ENCODE measurements at regions not wholly inside any gene's neighbourhood (a gene's known extent, or its start where the extent isn't known, plus 50 kb on each side); places are given as distances from the start of the nearest gene placed in this dataset.
A peak's percentile ranks its signal among the peaks of the same experiment; 100 is the strongest.

DNA sequence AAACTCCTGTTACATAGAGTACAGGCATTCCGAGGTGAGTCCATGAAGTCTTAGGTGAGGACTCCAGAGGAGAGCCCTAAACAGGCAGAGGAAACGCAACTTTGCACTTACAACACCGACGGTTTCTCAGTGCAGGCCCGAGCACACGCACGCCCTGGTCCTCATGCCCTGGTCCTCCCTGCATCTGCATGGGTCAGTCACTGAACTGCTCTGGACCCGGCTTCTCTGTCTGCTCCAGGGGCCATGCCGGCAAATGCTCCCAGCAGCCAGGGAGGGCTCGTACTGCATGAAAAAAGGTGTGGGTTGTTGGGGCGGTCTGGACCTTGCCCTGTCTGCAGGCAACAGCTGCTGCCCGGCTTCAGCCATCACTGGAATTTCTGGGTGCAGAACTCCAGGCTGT, 317.3 kb upstream of the SHH start:
- Histone ChIP-seq H3K27ac (ENCODE audit: extremely low read length, insufficient read depth, low read length) (no peak overlapping the region), H3K27me3 (ENCODE audit: control insufficient read depth in 1 of 2, insufficient read depth in 2 of 2, low read length in 2 of 2) (peaks cover 2 to 55% of the 10 kb centered on the region in 2 experiments), H3K4me3 (replicated peaks in 1 of 3; ENCODE audit: insufficient read depth in 1 of 3, low read depth in 2 of 3, low read length in 3 of 3) (no peak overlapping the region), H2AFZ (ENCODE audit: low read length) (no peak overlapping the region), H3K79me2 (ENCODE audit: insufficient read depth, low read length) (no peaks in the 10 kb centered on the region), H3K4me2 (ENCODE audit: low read depth, low read length) (no peak overlapping the region), H4K20me1 (ENCODE audit: insufficient read depth, low read length) (no peaks in the 10 kb centered on the region), H3K4me1 (ENCODE audit: insufficient read depth, low read length) (0 out of 2 replicates have a peak, but pooled peaks cover 4% of the 10 kb centered on the region), H3K36me3 (replicated peaks in 1 of 2; ENCODE audit: control insufficient read depth in 1 of 2, insufficient read depth in 2 of 2, low read length in 2 of 2) (no peaks in the 10 kb centered on the region), H3K9ac (ENCODE audit: insufficient read depth, low read depth, low read length) (no peak overlapping the region), H3K9me3 (ENCODE audit: low read length) (no peaks in the 10 kb centered on the region)
- DNase-seq (ENCODE audit: low spot score): no peak
- in situ Hi-C loops (cut with HindIII; ENCODE audit: extremely low pct_ligation_motif_present, low pct_unique_long_range_greater_than_20kb): no loop called here
- WGBS (ENCODE audit: low lambda C conversion rate): 4% methylated on average over 5 of the region's 12 CpGs
- CTCF ChIA-PET (ENCODE audit: low intra/inter-chr PET ratio, low total read pairs): no interaction called here
- FAIRE-seq: no peak
- intact Hi-C loops (cut with micrococcal nuclease; ENCODE audit: unreplicated experiment): no loop called here
- peak; percentile 87 for ATAC-seq
- BruUV-seq (replicated peaks): no TSS peak
- no peak for TF ChIP-seq SALL2 (CRISPR knock-in tag; IDR thresholded peaks at IDR 0.05)
- TF ChIP-seq, protein P1, sequence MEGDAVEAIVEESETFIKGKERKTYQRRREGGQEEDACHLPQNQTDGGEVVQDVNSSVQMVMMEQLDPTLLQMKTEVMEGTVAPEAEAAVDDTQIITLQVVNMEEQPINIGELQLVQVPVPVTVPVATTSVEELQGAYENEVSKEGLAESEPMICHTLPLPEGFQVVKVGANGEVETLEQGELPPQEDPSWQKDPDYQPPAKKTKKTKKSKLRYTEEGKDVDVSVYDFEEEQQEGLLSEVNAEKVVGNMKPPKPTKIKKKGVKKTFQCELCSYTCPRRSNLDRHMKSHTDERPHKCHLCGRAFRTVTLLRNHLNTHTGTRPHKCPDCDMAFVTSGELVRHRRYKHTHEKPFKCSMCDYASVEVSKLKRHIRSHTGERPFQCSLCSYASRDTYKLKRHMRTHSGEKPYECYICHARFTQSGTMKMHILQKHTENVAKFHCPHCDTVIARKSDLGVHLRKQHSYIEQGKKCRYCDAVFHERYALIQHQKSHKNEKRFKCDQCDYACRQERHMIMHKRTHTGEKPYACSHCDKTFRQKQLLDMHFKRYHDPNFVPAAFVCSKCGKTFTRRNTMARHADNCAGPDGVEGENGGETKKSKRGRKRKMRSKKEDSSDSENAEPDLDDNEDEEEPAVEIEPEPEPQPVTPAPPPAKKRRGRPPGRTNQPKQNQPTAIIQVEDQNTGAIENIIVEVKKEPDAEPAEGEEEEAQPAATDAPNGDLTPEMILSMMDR (CRISPR knock-in tag; IDR thresholded peaks at IDR 0.05): peak; percentile 34; the same call in 1 of the 2 replicates
- POLR2A ChIA-PET: no interaction called here

DNA sequence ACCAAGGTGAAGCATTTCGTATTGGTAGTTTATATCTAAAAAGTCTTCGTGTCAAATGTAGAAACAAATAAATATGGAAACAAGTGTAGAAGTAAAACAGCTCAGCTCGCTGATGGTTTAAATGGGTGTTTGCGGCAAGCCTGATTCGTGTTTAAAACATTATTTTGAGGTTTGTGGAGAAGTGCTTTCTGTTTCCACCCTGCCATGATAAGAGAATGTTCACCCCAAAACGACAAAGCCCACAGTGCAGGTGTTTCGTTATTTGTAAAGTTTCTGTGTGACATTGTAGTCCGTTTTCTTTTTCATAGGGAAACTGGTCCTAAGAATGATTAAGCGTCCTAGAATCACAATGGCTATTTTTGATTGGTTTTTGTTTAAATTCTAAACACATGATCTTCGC, 316.2 kb upstream of the SHH start:
- ChIA-PET CTCF (ENCODE audit: low intra/inter-chr PET ratio, low total read pairs) (no interaction called here), POLR2A (no interaction called here)
- no peak for ATAC-seq
- TF ChIP-seq, protein P2, sequence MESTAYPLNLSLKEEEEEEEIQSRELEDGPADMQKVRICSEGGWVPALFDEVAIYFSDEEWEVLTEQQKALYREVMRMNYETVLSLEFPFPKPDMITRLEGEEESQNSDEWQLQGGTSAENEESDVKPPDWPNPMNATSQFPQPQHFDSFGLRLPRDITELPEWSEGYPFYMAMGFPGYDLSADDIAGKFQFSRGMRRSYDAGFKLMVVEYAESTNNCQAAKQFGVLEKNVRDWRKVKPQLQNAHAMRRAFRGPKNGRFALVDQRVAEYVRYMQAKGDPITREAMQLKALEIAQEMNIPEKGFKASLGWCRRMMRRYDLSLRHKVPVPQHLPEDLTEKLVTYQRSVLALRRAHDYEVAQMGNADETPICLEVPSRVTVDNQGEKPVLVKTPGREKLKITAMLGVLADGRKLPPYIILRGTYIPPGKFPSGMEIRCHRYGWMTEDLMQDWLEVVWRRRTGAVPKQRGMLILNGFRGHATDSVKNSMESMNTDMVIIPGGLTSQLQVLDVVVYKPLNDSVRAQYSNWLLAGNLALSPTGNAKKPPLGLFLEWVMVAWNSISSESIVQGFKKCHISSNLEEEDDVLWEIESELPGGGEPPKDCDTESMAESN (CRISPR knock-in tag; conservative IDR thresholded peaks at IDR 0.05): no peak
- TF ChIP-seq ZMYM3 (CRISPR knock-in tag; IDR thresholded peaks at IDR 0.05): no peak
- TF ChIP-seq, protein P3, sequence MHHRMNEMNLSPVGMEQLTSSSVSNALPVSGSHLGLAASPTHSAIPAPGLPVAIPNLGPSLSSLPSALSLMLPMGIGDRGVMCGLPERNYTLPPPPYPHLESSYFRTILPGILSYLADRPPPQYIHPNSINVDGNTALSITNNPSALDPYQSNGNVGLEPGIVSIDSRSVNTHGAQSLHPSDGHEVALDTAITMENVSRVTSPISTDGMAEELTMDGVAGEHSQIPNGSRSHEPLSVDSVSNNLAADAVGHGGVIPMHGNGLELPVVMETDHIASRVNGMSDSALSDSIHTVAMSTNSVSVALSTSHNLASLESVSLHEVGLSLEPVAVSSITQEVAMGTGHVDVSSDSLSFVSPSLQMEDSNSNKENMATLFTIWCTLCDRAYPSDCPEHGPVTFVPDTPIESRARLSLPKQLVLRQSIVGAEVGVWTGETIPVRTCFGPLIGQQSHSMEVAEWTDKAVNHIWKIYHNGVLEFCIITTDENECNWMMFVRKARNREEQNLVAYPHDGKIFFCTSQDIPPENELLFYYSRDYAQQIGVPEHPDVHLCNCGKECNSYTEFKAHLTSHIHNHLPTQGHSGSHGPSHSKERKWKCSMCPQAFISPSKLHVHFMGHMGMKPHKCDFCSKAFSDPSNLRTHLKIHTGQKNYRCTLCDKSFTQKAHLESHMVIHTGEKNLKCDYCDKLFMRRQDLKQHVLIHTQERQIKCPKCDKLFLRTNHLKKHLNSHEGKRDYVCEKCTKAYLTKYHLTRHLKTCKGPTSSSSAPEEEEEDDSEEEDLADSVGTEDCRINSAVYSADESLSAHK (CRISPR knock-in tag; IDR thresholded peaks at IDR 0.05; ENCODE audit: borderline replicate concordance): no peak
- TF ChIP-seq TEAD3 (CRISPR knock-in tag; optimal IDR thresholded peaks at IDR 0.05; ENCODE audit: borderline replicate concordance): no peak
- TF ChIP-seq, protein P4, sequence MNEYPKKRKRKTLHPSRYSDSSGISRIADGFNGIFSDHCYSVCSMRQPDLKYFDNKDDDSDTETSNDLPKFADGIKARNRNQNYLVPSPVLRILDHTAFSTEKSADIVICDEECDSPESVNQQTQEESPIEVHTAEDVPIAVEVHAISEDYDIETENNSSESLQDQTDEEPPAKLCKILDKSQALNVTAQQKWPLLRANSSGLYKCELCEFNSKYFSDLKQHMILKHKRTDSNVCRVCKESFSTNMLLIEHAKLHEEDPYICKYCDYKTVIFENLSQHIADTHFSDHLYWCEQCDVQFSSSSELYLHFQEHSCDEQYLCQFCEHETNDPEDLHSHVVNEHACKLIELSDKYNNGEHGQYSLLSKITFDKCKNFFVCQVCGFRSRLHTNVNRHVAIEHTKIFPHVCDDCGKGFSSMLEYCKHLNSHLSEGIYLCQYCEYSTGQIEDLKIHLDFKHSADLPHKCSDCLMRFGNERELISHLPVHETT (CRISPR knock-in tag; conservative IDR thresholded peaks at IDR 0.05): no peak
- TF ChIP-seq, protein P5, sequence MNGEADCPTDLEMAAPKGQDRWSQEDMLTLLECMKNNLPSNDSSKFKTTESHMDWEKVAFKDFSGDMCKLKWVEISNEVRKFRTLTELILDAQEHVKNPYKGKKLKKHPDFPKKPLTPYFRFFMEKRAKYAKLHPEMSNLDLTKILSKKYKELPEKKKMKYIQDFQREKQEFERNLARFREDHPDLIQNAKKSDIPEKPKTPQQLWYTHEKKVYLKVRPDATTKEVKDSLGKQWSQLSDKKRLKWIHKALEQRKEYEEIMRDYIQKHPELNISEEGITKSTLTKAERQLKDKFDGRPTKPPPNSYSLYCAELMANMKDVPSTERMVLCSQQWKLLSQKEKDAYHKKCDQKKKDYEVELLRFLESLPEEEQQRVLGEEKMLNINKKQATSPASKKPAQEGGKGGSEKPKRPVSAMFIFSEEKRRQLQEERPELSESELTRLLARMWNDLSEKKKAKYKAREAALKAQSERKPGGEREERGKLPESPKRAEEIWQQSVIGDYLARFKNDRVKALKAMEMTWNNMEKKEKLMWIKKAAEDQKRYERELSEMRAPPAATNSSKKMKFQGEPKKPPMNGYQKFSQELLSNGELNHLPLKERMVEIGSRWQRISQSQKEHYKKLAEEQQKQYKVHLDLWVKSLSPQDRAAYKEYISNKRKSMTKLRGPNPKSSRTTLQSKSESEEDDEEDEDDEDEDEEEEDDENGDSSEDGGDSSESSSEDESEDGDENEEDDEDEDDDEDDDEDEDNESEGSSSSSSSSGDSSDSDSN (CRISPR knock-in tag; IDR thresholded peaks at IDR 0.05): no peak

More for the DNA sequence above, 316.2 kb upstream of the SHH start:
- H3K4me2 ChIP-seq (ENCODE audit: low read depth, low read length): no peak overlapping the region
- DNase-seq (ENCODE audit: low spot score) (no peak), FAIRE-seq (no peak)
- no peak overlapping the region for H2AFZ ChIP-seq (ENCODE audit: low read length)
- H3K36me3 ChIP-seq (replicated peaks in 1 of 2; ENCODE audit: control insufficient read depth in 1 of 2, insufficient read depth in 2 of 2, low read length in 2 of 2): no peaks in the 10 kb centered on the region
- no peak overlapping the region for H3K4me3 ChIP-seq (replicated peaks in 1 of 3; ENCODE audit: insufficient read depth in 1 of 3, low read depth in 2 of 3, low read length in 3 of 3)
- H3K9me3 ChIP-seq (ENCODE audit: low read length): no peaks in the 10 kb centered on the region
- H3K27me3 ChIP-seq (ENCODE audit: control insufficient read depth in 1 of 2, insufficient read depth in 2 of 2, low read length in 2 of 2): peaks cover 2 to 65% of the 10 kb centered on the region in 2 experiments
- intact Hi-C loops (cut with micrococcal nuclease; ENCODE audit: unreplicated experiment) (no loop called here), in situ Hi-C loops (cut with HindIII; ENCODE audit: extremely low pct_ligation_motif_present, low pct_unique_long_range_greater_than_20kb) (no loop called here)
- WGBS (ENCODE audit: low lambda C conversion rate): 37% methylated on average over 10 of the region's 10 CpGs
- 0 out of 2 replicates have a peak, but pooled peaks cover 4% of the 10 kb centered on the region for H3K4me1 ChIP-seq (ENCODE audit: insufficient read depth, low read length)
- no peak overlapping the region for H3K27ac ChIP-seq (ENCODE audit: extremely low read length, insufficient read depth, low read length)
- H4K20me1 ChIP-seq (ENCODE audit: insufficient read depth, low read length): no peaks in the 10 kb centered on the region
- H3K9ac ChIP-seq (ENCODE audit: insufficient read depth, low read depth, low read length): no peak overlapping the region
- BruUV-seq (replicated peaks): no TSS peak
- no peaks in the 10 kb centered on the region for H3K79me2 ChIP-seq (ENCODE audit: insufficient read depth, low read length)

Data from HepG2 (cell line).